NOMO-1 treated with DMSO at 0.1 percent for 48 hours (cell line): ENCODE measurements at regions not wholly inside any gene's neighbourhood (a gene's known extent, or its start where the extent isn't known, plus 50 kb on each side); places are given as distances from the start of the nearest gene placed in this dataset.
"Not testable (repeated sequence)": the region's sequence is repeated elsewhere in the genome, so short reads cannot be mapped to it uniquely, and the experiment has no call there.

Experiments used
- DNase-seq: peaks from one replicate; lab custom pipeline; 2025; ENCODE audit not compliant: unreplicated experiment; lab: John Stamatoyannopoulos, UW

DNA sequence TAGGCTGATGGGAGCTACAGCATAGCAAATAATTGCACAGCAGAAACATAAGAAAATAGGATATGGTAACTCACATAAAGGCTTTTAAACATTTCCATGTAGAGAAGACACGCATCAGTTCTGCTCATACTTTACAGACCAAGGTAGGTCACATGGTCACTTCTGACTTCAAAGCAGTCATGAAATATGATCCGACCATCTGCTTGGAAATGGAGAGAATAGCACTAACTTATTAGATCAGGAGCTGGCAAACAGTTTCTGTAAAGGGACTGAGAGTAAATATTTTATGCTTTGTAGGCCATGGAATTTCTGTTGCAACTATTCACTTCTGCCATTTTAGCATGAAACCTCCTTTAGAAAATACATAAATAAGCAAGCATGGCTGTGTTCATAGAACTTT is 936.6 kb upstream of the FANCL start:
- no peak for DNase-seq

DNA sequence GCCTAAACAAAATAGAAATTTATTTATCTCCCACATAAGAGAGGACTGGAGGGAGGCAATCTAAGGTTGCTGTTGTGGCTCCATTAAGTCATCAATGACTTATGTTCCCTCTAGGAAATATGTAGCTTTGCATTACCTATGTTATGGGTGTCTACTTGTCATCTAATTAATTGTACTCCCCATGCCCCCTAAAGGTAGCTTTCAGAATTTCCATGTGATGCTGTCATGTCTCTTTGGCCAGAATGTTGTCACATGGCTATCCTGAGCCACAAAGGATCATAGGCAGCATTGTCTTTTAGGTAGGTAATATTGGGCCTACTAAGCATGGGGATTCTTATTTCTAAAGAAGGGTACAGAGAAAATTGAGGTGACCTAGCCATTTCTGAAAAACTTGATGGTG is 935.6 kb upstream of the FANCL start:
- no peak for DNase-seq

DNA sequence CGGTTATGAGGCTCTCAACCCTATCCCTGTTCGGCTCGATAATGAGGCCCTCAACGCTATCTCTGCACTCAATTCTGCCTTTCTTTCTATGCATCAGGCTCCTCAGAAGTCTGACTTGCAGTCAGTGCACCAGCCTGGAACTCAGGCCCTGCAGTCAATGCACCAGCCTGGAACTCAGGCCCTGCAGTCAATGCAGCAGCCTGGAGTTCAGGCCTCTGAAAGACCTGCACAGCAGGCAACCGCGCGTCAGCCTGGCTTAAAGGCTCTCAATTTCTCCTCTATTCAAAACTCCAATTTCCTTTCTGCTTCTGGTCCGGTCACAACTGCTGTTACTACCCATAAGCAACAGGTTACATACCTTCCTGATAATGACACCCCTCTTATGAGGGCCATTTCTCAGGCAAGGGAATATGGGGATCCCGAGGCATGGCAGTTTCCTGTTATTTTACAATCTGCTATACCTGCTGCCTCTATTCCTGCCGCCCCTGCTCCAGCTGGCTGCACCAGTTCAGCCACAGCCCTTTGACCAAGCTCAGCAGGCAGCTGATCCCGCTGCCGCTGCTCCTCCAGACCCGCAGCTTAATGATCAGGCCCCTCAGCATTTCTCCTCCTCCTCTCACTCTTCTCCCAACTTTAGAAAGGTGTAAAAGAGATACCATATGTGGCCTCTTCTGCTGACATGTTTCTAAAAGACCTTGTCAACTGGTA is 933.6 kb upstream of the FANCL start:
- no peak for DNase-seq

DNA sequence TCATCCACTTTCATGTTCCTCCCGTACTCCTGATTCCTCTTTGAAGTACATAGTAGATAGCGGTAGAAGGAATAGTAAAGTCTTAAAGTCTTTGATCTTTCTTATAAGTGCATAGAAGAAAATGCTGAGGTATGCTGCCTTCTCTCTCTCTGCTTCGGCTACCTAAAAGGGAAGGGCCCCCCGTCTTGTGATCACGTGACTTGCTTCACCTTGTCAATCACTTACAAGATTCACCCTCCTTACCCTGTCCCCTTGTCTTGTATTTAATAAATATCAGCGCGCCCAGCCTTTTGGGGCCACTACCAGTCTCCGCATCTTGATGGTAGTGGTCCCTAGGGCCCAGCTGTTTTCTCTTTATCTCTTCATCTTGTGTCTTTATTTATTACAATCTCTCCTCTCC is 932.2 kb upstream of the FANCL start:
- DNase-seq = no peak

DNA sequence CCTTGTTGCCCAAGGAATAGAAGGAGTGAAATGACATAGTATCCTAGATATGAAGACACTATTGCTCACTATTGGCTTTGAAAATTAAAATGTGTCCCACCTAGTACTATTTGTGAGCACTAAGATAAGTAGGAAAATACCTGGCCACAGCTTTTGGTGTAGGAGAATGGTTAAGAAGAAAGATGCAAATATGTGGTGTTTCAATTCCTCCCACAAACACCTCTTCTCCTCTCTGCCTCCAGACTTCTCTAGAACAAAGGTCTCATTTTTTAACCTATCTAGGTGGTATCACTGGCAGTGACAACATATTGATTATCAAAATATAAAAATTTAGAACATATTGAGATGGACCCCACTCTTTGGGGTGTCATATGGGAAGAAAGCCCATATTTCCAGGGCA is 929.9 kb upstream of the FANCL start:
- DNase-seq = no peak

DNA sequence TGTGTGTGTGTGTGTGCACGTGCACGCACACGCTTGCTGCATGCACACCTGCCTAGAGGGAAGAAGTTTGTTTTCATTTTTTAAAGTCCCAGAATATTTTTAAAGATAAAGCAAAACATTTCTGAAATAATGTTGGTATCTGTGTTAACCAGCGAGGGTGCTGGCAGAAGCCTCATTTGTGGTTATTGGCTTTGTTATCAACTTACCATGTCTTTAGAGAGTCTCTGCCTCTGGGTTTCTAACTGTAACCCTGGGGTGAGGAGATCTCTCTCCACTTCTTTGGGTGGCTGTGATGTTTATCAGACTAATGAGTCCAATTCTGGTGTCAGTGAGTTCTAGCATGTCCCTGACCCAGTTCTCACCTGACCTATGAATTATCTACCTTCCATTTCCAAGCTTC is 927.6 kb upstream of the FANCL start:
- DNase-seq = no peak

DNA sequence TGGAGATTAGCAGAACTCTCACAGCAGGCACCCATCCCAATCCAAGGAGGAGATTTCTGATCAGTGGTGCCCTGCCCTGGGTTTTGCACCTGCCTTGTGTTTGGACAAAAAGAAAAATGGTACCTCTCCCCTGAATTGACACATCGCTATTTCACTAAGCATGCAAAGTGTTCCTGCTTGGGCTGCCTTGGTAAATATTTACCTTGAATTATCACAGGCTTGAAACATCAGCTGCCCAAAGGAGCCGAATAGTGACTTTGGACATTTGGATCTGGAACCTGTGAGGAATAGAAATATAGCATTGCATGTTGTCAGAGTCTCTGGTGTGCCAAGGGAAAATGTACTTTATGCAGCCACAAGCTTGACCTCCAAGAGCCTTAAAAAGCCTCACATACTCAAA is 926.4 kb upstream of the FANCL start:
- DNase-seq = no peak

DNA sequence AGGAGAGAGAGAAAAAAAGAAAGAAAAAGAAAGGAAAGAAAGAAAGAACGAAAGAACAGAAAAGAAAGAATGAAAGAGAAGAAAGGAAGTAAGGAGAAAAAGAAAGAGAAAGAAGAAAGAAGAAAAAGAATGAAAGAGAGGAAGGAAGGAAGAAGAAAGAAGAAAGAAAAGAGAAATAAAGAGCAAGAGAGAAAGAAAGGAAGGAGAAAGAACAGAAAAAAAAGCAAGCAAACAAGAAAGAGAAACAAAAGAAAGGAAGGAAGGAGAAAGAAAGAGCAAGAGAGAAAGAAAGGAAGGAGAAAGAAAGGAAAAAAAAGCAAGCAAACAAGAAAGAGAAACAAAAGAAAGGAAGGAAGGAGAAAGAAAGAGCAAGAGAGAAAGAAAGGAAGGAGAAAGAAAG is 916.8 kb upstream of the FANCL start:
- DNase-seq = not testable (repeated sequence)

DNA sequence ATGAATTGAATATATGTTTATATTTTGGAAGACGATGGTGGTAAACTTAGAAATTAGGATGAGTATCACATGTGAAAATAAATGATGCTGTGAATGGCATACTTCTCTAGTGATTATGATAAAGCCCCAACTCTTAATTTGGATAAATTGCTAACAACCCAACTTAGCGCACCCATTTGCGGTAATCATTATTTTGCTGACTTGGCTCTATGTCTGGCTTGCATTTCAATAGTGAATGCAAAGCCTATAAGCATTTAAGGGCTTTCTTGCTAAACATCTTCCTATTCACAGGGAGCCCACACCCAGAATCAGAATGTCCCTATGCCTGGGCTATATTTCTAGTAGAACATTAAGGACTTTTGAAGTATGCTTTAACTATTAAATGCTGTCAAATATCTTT is 910.7 kb upstream of the FANCL start:
- DNase-seq = no peak

DNA sequence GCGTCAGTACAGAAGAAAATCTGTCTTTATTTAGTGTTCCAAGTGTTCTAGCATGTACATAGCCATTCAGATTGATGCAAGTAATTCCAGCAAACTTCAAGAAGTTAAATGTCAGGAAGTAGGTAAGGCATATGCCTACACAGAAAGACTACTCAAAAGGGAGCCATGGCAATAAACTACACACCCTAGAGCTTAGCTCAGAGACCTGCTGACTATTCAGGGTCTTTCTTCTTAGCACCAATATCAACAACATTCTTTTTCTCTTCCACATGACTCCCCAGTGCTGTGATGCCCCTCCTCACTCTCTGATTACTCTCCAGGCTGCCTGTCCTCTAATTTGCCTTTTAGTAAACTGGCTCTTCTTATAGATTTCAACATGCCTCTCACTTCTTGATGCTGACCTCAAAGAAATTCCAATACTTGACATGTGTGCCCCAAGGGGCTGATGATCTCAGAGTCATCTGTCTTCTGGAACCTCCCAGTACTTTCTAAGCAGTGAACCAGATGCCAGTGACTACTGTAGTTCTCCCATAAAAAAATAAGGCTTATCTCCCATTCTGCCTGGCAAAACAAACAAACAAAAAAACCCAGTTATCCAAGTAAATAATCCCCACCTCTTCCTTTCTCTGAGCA is 909.2 kb upstream of the FANCL start:
- no peak for DNase-seq

DNA sequence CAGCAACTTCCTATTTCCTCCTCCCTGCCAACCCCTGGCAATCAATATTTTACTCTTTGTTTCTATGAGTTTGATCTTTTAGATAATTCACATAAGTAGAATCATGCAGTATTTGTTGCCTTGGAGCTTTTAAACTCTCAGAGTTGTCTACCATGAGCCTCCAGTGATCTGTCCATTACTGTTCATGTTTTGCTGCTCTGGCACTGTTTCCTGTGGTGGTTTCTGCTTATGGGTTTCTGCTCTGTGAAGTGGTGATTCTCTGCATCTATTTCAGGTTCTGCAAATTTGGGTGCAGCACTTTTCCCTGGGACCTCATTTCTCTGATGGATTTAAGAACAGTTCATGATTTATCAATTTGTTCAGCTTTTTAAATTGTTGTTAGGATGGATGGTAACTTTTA is 908.1 kb upstream of the FANCL start:
- no peak for DNase-seq

DNA sequence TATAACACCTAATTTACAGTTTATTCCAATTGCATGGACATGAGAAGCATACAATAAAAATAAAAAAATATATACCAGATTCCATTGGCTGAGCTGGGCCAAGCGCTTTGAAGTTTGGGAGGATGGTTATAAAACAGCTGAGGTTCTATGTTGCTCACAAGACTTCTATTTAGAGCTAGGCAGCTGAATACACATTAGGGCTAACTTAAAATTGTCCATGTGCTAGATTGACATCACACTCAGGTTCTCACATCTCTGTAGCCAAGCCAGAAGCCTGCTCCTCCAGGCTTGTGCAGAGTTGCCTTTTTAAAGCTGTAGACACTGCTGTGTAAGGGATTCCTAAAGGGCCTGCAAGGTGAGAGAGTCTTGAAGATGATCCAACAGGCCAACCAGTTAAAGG is 871.1 kb upstream of the FANCL start:
- DNase-seq = no peak

DNA sequence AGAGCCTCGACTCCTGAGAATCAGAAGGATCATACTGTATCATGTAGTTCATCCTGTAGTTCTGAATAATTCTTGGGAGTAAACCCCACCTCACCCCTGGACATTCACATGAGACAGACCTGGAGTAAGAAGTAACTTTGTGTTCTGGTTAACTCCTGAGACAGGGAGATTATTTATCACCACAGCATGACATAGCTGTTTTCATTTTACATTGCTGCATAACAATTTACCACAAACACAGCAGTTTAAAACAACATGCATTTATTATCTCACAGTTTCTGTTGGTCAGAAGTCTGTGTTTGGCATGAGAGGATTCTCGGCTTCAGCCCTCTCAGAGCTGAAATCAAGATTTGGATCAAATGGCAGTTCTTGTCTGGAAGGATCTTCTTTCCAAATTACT is 855.8 kb upstream of the FANCL start:
- DNase-seq = no peak

DNA sequence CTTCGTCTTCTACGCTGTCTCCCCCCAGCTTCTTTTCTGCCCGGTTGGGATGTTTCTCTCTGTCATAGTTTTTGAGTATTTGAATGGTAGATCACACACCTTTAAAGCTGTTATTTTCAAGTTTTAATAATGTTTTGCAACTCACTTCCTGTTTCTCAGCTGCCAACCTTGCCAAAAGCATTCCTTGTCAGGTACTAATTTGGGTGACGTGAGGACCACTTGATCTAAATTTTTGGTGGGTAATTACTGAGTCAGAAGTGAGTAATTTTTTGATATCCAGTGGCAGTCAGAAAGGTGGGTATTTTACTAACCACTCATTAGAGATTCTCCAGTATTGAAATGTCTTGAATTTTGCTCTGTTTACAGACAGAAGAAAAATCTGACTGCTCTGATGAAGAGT is 852.4 kb upstream of the FANCL start:
- no peak for DNase-seq

DNA sequence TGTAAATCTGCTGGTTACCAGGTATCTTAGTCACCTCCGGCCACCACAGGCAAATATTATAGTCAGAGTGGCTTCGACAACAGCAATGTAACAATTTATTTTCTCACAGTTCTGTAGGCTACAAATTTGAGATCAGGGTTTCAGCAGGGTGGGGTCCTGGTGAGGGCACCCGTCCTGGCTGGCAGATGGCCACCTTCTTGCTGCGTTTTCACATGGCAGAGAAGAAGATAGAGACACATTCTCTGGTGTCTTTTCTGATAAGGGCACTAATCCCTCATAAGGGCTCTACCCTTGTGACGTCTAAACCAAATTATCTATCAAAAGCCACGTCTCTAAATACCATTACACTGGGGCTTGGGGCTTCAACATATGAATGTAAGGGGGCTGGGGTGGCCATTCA is 843.2 kb upstream of the FANCL start:
- DNase-seq = no peak

DNA sequence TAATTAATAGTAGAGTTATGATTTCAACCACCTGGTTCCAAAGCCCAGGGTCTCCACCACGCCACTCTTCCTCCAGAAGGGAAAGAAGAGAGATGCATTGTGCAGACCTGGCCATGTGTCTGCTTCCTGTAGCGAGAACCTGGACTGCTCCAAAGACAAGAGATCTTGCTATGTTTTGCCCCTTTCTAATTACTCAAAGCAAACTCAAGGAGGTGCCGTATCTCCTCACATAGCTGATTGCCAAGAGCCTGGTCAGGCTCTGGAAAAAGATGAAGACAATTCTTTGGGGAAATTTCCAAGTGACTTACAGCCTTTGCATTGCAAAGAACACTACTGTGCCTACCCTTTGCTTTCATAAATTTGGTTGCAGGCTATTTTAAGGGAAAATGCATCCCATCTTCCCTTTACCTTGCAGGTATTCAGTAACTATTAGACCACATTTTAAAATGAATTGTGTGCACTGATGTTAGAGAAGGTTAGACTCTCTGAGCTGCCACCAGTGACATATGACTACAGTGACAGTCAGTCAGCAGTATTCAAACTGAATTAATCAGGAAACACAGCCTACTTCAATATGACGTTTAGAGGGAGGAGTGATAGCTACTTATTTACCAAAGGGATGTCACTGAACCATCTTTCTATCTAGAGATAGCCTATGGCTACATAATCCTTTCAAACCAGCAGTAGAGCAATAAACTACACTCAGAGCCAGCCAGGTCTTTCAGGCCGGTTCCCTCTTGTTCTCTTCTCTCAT is 842.1 kb upstream of the FANCL start:
- no peak for DNase-seq

DNA sequence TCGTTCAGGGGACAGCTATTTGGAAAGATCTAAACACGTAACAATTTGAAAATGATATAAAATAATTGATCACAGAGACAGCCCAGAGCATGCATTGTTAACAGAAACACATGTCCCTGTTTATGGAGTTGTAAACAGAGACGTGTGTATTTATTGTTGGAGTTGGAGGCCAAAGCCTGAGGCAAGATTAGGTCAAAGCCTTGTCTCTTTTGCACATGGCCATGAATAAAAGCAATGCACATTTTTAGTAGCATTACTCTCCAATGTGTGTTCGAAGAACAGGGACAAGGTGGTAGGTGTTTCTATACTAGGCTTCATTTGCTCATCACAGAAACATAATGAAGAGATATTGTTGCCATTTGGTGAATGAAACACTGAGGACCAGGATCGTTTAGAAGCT is 841.5 kb upstream of the FANCL start:
- no peak for DNase-seq

DNA sequence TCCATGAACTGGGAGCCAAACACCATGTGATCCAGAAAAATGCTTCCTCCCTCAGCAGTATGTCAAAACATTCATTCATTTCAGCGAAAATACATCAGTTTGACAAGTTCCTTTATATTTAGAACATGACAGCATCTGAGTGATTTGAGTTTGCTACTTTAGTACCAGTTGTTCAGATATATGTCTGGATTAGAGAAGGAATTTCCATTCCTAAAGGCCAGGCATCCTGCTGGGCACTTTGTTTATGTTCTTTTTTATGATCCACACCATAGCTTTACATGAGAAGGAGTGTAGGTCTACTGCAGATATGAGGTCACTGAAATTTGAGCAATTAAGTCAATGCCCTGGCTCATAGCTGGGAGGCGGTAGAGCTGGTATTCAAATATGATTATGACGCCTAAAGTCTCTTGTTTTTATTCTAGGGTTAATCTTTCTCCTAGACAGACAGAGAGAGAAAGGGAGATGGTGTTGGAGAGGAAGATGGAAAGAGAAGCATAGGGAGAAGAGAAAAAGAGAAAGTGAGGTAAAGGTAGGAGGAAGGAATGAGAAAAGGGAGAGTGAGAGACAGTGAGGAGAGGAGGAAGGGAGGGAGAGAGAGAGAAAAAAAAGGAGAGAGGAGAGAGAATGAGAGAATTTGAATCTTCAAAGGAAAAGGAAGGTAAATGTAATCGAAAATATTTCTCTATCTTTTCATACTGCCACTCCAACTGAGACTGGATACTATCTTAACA is 839.5 kb upstream of the FANCL start:
- no peak for DNase-seq

DNA sequence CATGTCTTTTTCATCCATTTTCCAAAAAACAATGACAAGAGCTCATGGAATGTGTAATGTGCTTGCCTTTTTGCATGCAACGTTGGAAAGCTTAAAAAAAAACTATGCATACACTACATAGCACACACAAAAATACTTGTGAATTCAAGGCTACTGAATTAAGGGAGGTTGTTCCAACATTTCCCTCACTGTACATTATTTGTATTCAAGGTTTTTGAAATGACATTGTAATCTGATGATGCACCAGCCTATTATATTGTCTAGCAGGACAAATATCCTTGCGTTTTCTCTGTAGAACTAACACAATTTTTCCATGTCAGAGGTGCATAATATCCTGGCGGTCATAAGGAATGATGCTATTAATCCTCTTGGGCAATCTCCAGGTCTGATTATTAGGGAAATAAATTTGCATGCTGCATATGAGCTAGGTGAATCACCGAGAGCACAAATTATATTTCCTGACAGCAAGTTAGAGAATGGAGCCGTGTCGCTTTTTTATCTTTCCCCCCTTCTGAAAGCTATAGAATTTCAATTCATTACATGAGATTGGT is 836.9 kb upstream of the FANCL start:
- no peak for DNase-seq

DNA sequence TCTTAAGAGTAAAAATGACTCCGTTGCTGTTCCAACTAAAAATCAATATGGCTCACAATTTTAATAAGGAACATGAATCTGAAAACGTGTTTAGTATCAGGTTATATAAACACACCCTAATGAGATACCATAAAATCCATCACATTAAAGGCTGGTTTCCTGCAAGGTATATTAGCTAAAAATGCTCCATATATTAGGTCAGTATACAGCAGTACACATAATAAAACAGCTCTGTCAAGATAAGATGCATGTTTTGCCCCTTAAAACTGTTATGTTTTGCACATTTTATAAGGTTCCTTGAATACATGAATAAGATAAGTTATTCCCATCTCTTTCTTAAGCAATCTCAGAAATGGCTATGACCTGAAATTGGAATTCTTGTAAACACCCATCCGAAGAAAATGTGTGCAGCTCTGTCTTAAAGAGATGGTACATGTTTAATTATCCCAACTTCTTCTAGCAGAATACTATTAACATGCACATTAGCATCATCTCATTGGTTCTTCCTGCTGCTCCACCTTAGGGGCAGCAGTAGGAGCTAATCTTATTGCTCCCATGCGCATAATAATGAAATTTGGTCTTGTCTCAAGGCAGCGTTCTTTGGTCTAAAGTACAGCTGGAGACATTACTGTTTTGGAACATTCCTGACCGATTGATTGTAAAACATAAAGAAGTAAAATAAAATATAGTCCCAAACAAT is 836.1 kb upstream of the FANCL start:
- DNase-seq = no peak

DNA sequence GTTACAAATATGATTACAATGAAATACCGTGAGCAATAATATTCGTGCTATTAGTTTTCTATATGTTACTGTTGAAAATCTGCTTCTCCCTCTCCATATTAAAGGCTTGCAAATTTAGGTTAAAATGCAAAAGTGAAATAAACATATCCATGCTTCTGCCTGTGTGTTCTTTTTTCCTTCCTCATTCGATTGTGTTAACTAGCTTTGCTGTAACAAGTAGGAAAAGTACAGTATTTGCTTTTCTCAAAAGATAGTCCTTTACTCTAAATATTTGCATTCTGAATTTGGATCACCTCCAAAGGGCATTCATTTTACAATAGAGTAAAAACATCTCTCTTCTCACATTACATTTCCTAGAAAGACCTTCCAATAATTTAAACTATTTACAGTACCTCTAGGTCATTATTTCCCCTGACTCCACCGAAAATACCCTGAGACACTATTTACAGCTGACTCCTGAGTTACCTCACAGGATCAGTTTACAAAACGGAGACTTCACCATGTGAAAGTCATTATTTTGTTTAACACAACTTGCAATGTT is 835.0 kb upstream of the FANCL start:
- DNase-seq = no peak
